Activated naive CD8-positive, alpha-beta T cell treated with anti-CD3 and anti-CD28 coated beads, Interleukin-2, amount 50 U/mL, for 24 hours (primary cell): ENCODE measurements at regions not wholly inside any gene's neighbourhood (a gene's known extent, or its start where the extent isn't known, plus 50 kb on each side); places are given as distances from the start of the nearest gene placed in this dataset.
A peak's percentile ranks its signal among the peaks of the same experiment; 100 is the strongest.

Experiments used
- ATAC-seq: fragments of 150-1000 bp; cut with Tn5 transposase; one replicate; pipeline ENCODE4 v1.10.0; 2021
- DNase-seq: peaks from one replicate; pipeline ENCODE4 v3.0.0; 2021
- H3K27ac Mint-ChIP-seq: one replicate; pipeline ENCODE4 v1.8.0; 2021; ENCODE audit warnings: mild to moderate bottlenecking, mixed read lengths
- H3K27me3 Mint-ChIP-seq: one replicate; pipeline ENCODE4 v1.8.0; 2021; ENCODE audit warnings: mixed read lengths
- H3K36me3 Mint-ChIP-seq: one replicate; pipeline ENCODE4 v1.8.0; 2021; ENCODE audit warnings: low read depth, mixed read lengths
- H3K4me1 Mint-ChIP-seq: one replicate; pipeline ENCODE4 v1.8.0; 2021; ENCODE audit warnings: mixed read lengths
- H3K4me3 Mint-ChIP-seq: one replicate; pipeline ENCODE4 v1.8.0; 2021; ENCODE audit warnings: mild to moderate bottlenecking, moderate library complexity, mixed read lengths
- H3K9me3 Mint-ChIP-seq: one replicate; pipeline ENCODE4 v1.8.0; 2021; ENCODE audit warnings: mixed read lengths

GRCh38 chr17:72343911-72344310, 223.1 kb downstream of the SOX9 start:
- Mint-ChIP-seq H3K27ac (no peak overlapping the region), H3K27me3 (peaks cover 5% of the 10 kb centered on the region), H3K36me3 (no peaks in the 10 kb centered on the region), H3K4me1 (no peaks in the 10 kb centered on the region), H3K4me3 (no peak overlapping the region), H3K9me3 (no peaks in the 10 kb centered on the region)
- ATAC-seq, result no peak
- DNase-seq, result no peak

DNA sequence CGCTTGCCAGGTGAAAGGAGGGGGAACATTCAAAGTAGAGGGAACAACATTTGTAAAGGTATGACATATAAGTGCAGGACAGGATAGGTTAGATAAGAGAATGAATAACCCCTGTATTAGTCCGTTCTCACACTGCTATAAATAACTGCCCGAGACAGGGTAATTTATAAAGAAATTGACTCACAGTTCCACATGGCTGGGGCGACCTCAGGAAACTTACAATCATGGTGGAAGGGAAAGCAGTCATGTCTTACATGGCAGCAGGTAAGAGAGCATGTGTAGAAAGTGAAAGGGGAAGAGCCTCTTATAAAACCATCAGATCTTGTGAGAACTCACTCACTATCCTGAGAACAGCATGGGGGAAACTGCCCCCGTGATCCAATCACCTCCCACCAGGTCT, 223.8 kb downstream of the SOX9 start:
- H3K27ac Mint-ChIP-seq, result no peak overlapping the region

DNA sequence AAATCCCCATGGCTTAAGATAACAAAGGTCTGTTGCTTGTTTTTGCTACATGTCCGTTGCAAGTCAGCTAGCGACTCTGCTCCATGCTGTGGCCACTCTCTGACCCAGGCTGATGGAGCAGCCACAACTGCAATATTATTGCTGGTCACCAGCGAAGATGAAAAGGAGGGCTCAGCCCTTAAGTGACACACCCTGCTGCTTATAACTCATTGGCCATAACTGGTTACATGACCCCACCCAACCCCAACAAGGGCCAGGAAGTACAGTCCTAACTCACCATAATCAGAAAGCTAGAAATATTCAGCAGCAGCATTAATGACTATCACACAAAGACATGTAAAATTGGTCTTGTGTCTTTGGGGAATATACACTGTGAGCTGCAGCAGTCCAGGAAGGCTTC, 224.3 kb downstream of the SOX9 start:
- Mint-ChIP-seq H3K4me1 (no peaks in the 10 kb centered on the region), H3K4me3 (no peak overlapping the region), H3K27me3 (peaks cover 5% of the 10 kb centered on the region), H3K27ac (no peak overlapping the region), H3K9me3 (no peaks in the 10 kb centered on the region), H3K36me3 (no peaks in the 10 kb centered on the region)
- no peak for ATAC-seq
- no peak for DNase-seq

More for the DNA sequence above, 223.8 kb downstream of the SOX9 start:
- no peak overlapping the region for H3K4me3 Mint-ChIP-seq
- H3K9me3 Mint-ChIP-seq, result no peaks in the 10 kb centered on the region
- H3K4me1 Mint-ChIP-seq, result no peaks in the 10 kb centered on the region
- H3K36me3 Mint-ChIP-seq, result no peaks in the 10 kb centered on the region
- H3K27me3 Mint-ChIP-seq, result peaks cover 5% of the 10 kb centered on the region
- no peak for ATAC-seq
- no peak for DNase-seq

GRCh38 chr17:72345536-72345935, 224.7 kb downstream of the SOX9 start:
- no peaks in the 10 kb centered on the region for H3K4me1 Mint-ChIP-seq
- ATAC-seq, result no peak
- no peak overlapping the region for H3K27ac Mint-ChIP-seq
- no peaks in the 10 kb centered on the region for H3K36me3 Mint-ChIP-seq
- DNase-seq, result no peak
- H3K27me3 Mint-ChIP-seq, result peaks cover 2% of the 10 kb centered on the region
- no peak overlapping the region for H3K4me3 Mint-ChIP-seq
- H3K9me3 Mint-ChIP-seq, result no peaks in the 10 kb centered on the region

DNA sequence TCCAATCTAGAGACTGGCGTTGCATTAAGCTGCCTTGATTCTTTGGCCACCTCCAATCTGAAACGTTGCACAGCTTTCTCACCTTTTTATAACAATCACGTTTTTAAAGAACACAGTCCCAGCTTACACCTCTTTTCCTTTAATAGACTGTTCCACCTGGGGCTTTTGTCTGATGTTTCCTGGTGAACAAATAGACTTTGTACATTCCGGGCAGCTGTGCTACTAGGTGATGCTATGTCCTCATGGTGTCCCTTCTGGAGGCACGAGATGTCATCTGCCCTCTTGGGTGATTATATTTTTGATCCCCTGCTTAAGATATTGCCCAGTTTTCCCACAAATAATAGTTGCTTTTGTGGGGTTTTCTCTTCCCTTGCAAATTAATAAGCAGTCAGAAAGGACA, 225.5 kb downstream of the SOX9 start:
- Mint-ChIP-seq H3K9me3 (no peaks in the 10 kb centered on the region), H3K27me3 (no peaks in the 10 kb centered on the region), H3K4me1 (no peaks in the 10 kb centered on the region), H3K4me3 (no peak overlapping the region), H3K36me3 (no peaks in the 10 kb centered on the region), H3K27ac (no peak overlapping the region)
- no peak for DNase-seq
- no peak for ATAC-seq

- H3K4me1 Mint-ChIP-seq, result no peaks in the 10 kb centered on the region
- ATAC-seq, result no peak
- H3K36me3 Mint-ChIP-seq, result no peaks in the 10 kb centered on the region
These were observed 228.2 kb downstream of the SOX9 start for GRCh38 chr17:72349011-72349410.

GRCh38 chr17:72349491-72349995, 228.7 kb downstream of the SOX9 start:
- H3K4me1 Mint-ChIP-seq, result no peaks in the 10 kb centered on the region
- no peaks in the 10 kb centered on the region for H3K27me3 Mint-ChIP-seq
- ATAC-seq, result no peak
- H3K9me3 Mint-ChIP-seq, result no peaks in the 10 kb centered on the region
- H3K27ac Mint-ChIP-seq, result no peak overlapping the region
- no peak for DNase-seq
- no peak overlapping the region for H3K4me3 Mint-ChIP-seq
- H3K36me3 Mint-ChIP-seq, result no peaks in the 10 kb centered on the region

More at GRCh38 chr17:72349011-72349410, 228.2 kb downstream of the SOX9 start:
- no peaks in the 10 kb centered on the region for H3K9me3 Mint-ChIP-seq
- no peak for DNase-seq
- H3K27ac Mint-ChIP-seq, result no peak overlapping the region
- no peak overlapping the region for H3K4me3 Mint-ChIP-seq
- no peaks in the 10 kb centered on the region for H3K27me3 Mint-ChIP-seq

GRCh38 chr17:72350073-72350472, 229.3 kb downstream of the SOX9 start:
- H3K36me3 Mint-ChIP-seq, result no peaks in the 10 kb centered on the region
- H3K27me3 Mint-ChIP-seq, result no peaks in the 10 kb centered on the region
- no peaks in the 10 kb centered on the region for H3K4me1 Mint-ChIP-seq
- no peaks in the 10 kb centered on the region for H3K9me3 Mint-ChIP-seq
- H3K27ac Mint-ChIP-seq, result no peak overlapping the region
- ATAC-seq (no peak), DNase-seq (no peak)
- H3K4me3 Mint-ChIP-seq, result no peak overlapping the region

- Mint-ChIP-seq H3K27ac (no peak overlapping the region), H3K27me3 (no peaks in the 10 kb centered on the region), H3K4me3 (no peak overlapping the region), H3K4me1 (no peaks in the 10 kb centered on the region), H3K36me3 (no peaks in the 10 kb centered on the region), H3K9me3 (peaks cover 7% of the 10 kb centered on the region)
- DNase-seq (no peak), ATAC-seq (no peak)
These were observed 230.5 kb downstream of the SOX9 start for GRCh38 chr17:72351365-72351764.

DNA sequence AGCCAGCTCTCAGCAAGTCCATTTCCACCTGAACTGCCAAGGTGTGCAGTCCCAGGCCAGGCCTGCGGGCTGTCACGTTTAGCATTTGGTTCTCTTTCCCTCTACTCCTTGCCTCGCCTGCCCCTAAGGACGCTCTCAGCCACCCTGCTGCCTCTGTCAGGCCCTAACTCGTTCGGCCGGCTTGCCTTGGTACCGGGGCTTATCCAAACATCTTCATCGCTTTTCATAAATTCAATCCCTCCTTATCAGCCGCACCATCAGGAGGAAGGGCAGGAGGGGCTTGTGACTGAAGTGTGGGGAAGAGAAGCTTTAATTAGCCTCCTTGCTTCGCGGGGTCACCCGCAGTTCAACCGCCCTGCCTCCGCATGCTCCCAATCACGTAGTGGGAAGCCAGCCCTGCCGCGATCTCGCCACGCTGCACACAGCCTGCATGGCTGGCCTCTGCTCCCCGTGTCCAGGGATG, 231.1 kb downstream of the SOX9 start:
- Mint-ChIP-seq H3K4me3 (no peak overlapping the region), H3K27ac (no peak overlapping the region), H3K36me3 (no peaks in the 10 kb centered on the region), H3K9me3 (peaks cover 7% of the 10 kb centered on the region), H3K4me1 (no peaks in the 10 kb centered on the region), H3K27me3 (no peaks in the 10 kb centered on the region)
- no peak for DNase-seq
- peak; percentile 26 for ATAC-seq

DNA sequence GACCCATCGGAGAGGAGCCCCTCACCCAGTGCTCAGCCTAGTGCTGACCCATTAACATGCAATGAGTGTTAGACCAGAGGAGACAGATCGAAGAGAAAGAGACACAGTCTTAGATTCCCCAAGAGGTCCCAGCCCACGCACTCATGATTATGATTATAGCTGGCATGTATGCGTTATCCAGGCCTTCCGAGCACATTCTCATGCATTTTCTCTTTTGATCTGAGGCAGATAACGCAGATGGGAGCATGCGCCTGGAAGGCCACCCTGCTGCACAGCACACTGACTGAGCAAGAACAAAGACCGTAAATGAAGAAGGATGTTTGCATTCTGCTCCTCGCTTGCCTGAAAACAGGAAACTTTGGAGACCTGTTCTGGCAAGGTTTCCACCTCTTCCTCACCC, 232.7 kb downstream of the SOX9 start:
- no peaks in the 10 kb centered on the region for H3K4me1 Mint-ChIP-seq
- DNase-seq, result no peak
- no peaks in the 10 kb centered on the region for H3K36me3 Mint-ChIP-seq
- no peak for ATAC-seq
- peaks cover 14% of the 10 kb centered on the region for H3K9me3 Mint-ChIP-seq
- no peak overlapping the region for H3K27ac Mint-ChIP-seq
- no peaks in the 10 kb centered on the region for H3K27me3 Mint-ChIP-seq
- H3K4me3 Mint-ChIP-seq, result no peak overlapping the region

DNA sequence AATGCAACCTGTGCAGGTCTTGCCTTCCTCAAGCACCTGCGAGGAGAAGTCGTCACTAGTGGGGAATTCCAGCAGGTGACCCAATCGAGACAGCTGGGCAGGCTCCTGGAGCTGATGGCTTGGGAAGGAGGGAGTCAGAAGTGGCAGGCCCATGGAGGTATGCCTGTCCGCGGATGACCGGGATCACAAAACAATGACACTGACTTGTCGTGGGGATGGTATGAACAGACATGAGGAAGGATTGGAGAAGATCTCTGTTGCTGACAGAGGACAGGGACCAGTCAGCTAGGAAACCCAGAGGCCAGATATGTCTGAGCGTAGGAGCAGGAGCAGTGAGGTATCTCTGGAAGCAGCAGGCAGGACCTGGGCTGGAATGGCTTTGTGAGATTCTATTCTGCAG, 233.3 kb downstream of the SOX9 start:
- DNase-seq, result no peak
- Mint-ChIP-seq H3K36me3 (no peaks in the 10 kb centered on the region), H3K27me3 (no peaks in the 10 kb centered on the region), H3K27ac (no peak overlapping the region), H3K4me1 (no peaks in the 10 kb centered on the region), H3K9me3 (peaks cover 14% of the 10 kb centered on the region), H3K4me3 (no peak overlapping the region)
- no peak for ATAC-seq

- ATAC-seq (no peak), DNase-seq (no peak)
- no peaks in the 10 kb centered on the region for H3K4me1 Mint-ChIP-seq
- H3K27ac Mint-ChIP-seq, result no peak overlapping the region
- no peaks in the 10 kb centered on the region for H3K36me3 Mint-ChIP-seq
- H3K9me3 Mint-ChIP-seq, result peaks cover 14% of the 10 kb centered on the region
- H3K4me3 Mint-ChIP-seq, result no peak overlapping the region
- H3K27me3 Mint-ChIP-seq, result no peaks in the 10 kb centered on the region
These were observed 237.0 kb downstream of the SOX9 start for GRCh38 chr17:72357764-72358365.

GRCh38 chr17:72358465-72358864, 237.6 kb downstream of the SOX9 start:
- Mint-ChIP-seq H3K36me3 (no peaks in the 10 kb centered on the region), H3K27ac (no peak overlapping the region), H3K4me1 (no peaks in the 10 kb centered on the region), H3K9me3 (peaks cover 14% of the 10 kb centered on the region), H3K27me3 (no peaks in the 10 kb centered on the region), H3K4me3 (no peak overlapping the region)
- no peak for DNase-seq
- no peak for ATAC-seq

- H3K4me3 Mint-ChIP-seq, result no peak overlapping the region
- DNase-seq (no peak), ATAC-seq (no peak)
- no peaks in the 10 kb centered on the region for H3K27me3 Mint-ChIP-seq
- no peak overlapping the region for H3K27ac Mint-ChIP-seq
- no peaks in the 10 kb centered on the region for H3K4me1 Mint-ChIP-seq
- peaks cover 14% of the 10 kb centered on the region for H3K9me3 Mint-ChIP-seq
- H3K36me3 Mint-ChIP-seq, result no peaks in the 10 kb centered on the region
These were observed 238.5 kb downstream of the SOX9 start for GRCh38 chr17:72359274-72359673.

DNA sequence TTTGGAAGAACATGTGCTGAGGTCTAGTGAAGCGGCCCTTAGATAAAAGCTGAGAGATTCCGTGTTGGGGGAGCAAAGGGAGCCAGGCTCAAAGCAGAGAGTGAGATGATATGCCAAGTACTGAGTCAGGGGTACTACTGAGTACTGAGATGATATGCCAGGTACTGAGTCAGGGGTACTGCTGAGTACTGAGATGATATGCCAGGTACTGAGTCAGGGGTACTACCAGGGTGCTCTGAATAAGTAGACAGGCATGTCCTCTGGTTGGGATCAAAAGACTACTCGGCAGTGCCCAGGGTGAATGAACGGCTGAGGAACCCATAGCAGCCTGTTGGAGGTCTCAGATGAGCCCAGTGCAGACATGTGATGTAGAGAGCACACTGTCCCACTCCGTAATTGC, 239.0 kb downstream of the SOX9 start:
- Mint-ChIP-seq H3K36me3 (no peaks in the 10 kb centered on the region), H3K27ac (no peak overlapping the region), H3K4me3 (no peak overlapping the region), H3K4me1 (no peaks in the 10 kb centered on the region), H3K27me3 (no peaks in the 10 kb centered on the region), H3K9me3 (peaks cover 14% of the 10 kb centered on the region)
- ATAC-seq (no peak), DNase-seq (no peak)
